PC-3 (cell line): ENCODE measurements at regions not wholly inside any gene's neighbourhood (a gene's known extent, or its start where the extent isn't known, plus 50 kb on each side); places are given as distances from the start of the nearest gene placed in this dataset.

ENCODE experiments used
- EZH2 ChIP-seq: fragments of 300-600 bp; sonication (generic); IDR thresholded peaks from one replicate; pipeline ENCODE4 v1.6.1; 2017; ENCODE audit warnings: antibody characterized with exemption, mild to moderate bottlenecking, low read length; ENCODE audit not compliant: unreplicated experiment
- EZH2phosphoT487 ChIP-seq: fragments of 300-600 bp; sonication (generic); IDR thresholded peaks from 2 replicates; pipeline ENCODE4 v1.6.1; 2018; ENCODE audit warnings: mild to moderate bottlenecking, antibody characterized with exemption, low read length, borderline replicate concordance

DNA sequence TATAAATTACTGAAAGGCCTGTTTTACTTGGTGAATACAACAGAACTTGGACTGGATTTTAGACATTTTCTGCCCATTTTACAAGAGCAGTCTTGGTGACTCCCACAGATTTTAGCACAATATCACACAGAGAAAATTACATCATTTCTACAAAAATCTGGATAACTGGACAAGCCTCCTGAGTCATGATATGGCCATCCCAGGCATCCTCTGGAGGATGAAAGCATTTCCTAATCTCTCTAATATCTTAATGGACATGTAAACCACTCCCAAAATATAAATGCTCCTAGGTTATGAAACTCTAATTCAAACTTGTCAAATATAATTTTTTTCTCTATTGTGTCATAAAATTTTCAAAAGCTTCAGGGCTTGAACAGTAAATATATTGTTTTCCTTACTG is 1170.8 kb upstream of the PCDH7 start:
- no peak for TF ChIP-seq EZH2
- TF ChIP-seq EZH2phosphoT487 = no peak
